Posterior cingulate gyrus (tissue), 11 donors: ENCODE measurements at regions not wholly inside any gene's neighbourhood (a gene's known extent, or its start where the extent isn't known, plus 50 kb on each side); places are given as distances from the start of the nearest gene placed in this dataset.
"Not testable (repeated sequence)": the region's sequence is repeated elsewhere in the genome, so short reads cannot be mapped to it uniquely, and the experiment has no call there.

Experiments used
- DNase-seq, 10 donors: peaks; one replicate each; pipeline versions ENCODE4 v3.0.0 to v3.0.0-alpha.2; 2020 to 2021; ENCODE audit warnings: mixed read lengths in 3 of 10
- intact Hi-C: fragments of 100-400 bp; cut with DNase I; formaldehyde crosslinking; loops from one replicate; pipeline ENCODE4 v1.15.1; 2023

GRCh38 chr7:65509368-65510186 is 135.9 kb downstream of the ZNF92 start:
- intact Hi-C loops: no loop called here
- DNase-seq: peak in 5 of 10 donors; percentile 2 to 70 (median 29)

GRCh38 chr7:65510187-65510538 is 136.5 kb downstream of the ZNF92 start:
- intact Hi-C loops, DNase-seq: not testable (repeated sequence)

- intact Hi-C loops: not testable (repeated sequence)
Observed at GRCh38 chr7:65519751-65520150, 146.1 kb downstream of the ZNF92 start.

GRCh38 chr7:65545465-65546161 is 172.0 kb downstream of the ZNF92 start:
- intact Hi-C loops, DNase-seq: not testable (repeated sequence)

More at GRCh38 chr7:65519751-65520150, 146.1 kb downstream of the ZNF92 start:
- not testable (repeated sequence) for DNase-seq

GRCh38 chr7:65549589-65550443 is 176.2 kb downstream of the ZNF92 start:
- intact Hi-C loops, DNase-seq: not testable (repeated sequence)

- intact Hi-C loops, DNase-seq: not testable (repeated sequence)
Observed at GRCh38 chr7:65550444-65550809, 176.8 kb downstream of the ZNF92 start.

GRCh38 chr7:65551042-65551441 is 177.4 kb downstream of the ZNF92 start:
- DNase-seq, intact Hi-C loops: not testable (repeated sequence)

- intact Hi-C loops, DNase-seq: not testable (repeated sequence)
Observed at GRCh38 chr7:65554553-65555476, 181.2 kb downstream of the ZNF92 start.

GRCh38 chr7:65558584-65558983 is 184.9 kb downstream of the ZNF92 start:
- intact Hi-C loops: not testable (repeated sequence)
- peak in 5 of 10 donors; percentile 0 to 81 (median 57) for DNase-seq

GRCh38 chr7:65561786-65562372 is 188.2 kb downstream of the ZNF92 start:
- intact Hi-C loops: not testable (repeated sequence)
- DNase-seq: peak in 2 of 10 donors; percentile 7 to 35

- intact Hi-C loops: not testable (repeated sequence)
- DNase-seq: peak in 1 of 10 donors; percentile 2
Observed at GRCh38 chr7:65562522-65562921, 188.9 kb downstream of the ZNF92 start.

- intact Hi-C loops, DNase-seq: not testable (repeated sequence)
Observed at GRCh38 chr7:65563333-65563732, 189.7 kb downstream of the ZNF92 start.

- intact Hi-C loops, DNase-seq: not testable (repeated sequence)
Observed at GRCh38 chr7:65568226-65568625, 194.6 kb downstream of the ZNF92 start.

- intact Hi-C loops, DNase-seq: not testable (repeated sequence)
Observed at GRCh38 chr7:65570990-65571389, 197.3 kb downstream of the ZNF92 start.

GRCh38 chr7:65572581-65572980 is 198.9 kb downstream of the ZNF92 start:
- DNase-seq: peak in 4 of 10 donors; percentile 4 to 45 (median 40)
- intact Hi-C loops: not testable (repeated sequence)

- DNase-seq, intact Hi-C loops: not testable (repeated sequence)
Observed at GRCh38 chr7:65576370-65576769, 202.7 kb downstream of the ZNF92 start.

GRCh38 chr7:65582518-65583119 is 209.0 kb downstream of the ZNF92 start:
- intact Hi-C loops, DNase-seq: not testable (repeated sequence)

GRCh38 chr7:65602495-65602894 is 228.8 kb downstream of the ZNF92 start:
- DNase-seq, intact Hi-C loops: not testable (repeated sequence)

- no peak for DNase-seq
- intact Hi-C loops: no loop called here
Observed at GRCh38 chr7:65609131-65609530, 235.5 kb downstream of the ZNF92 start.
